ENCODE measurements at regions not wholly inside any gene's neighbourhood (a gene's known extent, or its start where the extent isn't known, plus 50 kb on each side); places are given as distances from the start of the nearest gene placed in this dataset.

DNA sequence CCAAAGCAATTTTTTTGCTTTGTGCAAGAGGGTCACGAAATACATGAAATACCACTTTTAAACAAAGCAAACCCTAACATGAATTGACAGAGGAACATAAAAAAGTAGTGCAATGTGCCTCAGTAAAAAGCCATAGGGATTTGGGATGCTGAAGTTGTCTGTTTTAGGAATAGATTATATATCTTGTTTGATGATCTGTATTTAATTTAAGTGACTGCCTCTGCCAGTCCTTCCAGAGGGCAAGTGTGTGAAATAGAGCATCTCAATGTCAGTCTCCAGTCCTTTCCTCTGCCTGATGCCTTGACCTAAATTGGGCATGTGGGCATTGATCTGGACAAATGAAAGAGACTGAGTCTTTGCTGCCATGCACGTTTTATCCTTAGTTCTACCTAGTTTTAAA is 222.8 kb downstream of the PTPRC start:
- no peak for DNase-seq (ENCODE audit: extremely low read depth, insufficient read length)
- Histone ChIP-seq H3K36me3 (ENCODE audit: control insufficient read depth, insufficient read depth, low read length) (no peaks in the 10 kb centered on the region), H3K4me3 (replicated peaks; ENCODE audit: low read depth, low read length) (no peak overlapping the region), H3K27me3 (replicated peaks; ENCODE audit: control insufficient read depth, insufficient read depth, low read length) (no peaks in the 10 kb centered on the region)
- TF ChIP-seq, protein P1, sequence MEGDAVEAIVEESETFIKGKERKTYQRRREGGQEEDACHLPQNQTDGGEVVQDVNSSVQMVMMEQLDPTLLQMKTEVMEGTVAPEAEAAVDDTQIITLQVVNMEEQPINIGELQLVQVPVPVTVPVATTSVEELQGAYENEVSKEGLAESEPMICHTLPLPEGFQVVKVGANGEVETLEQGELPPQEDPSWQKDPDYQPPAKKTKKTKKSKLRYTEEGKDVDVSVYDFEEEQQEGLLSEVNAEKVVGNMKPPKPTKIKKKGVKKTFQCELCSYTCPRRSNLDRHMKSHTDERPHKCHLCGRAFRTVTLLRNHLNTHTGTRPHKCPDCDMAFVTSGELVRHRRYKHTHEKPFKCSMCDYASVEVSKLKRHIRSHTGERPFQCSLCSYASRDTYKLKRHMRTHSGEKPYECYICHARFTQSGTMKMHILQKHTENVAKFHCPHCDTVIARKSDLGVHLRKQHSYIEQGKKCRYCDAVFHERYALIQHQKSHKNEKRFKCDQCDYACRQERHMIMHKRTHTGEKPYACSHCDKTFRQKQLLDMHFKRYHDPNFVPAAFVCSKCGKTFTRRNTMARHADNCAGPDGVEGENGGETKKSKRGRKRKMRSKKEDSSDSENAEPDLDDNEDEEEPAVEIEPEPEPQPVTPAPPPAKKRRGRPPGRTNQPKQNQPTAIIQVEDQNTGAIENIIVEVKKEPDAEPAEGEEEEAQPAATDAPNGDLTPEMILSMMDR (IDR thresholded peaks at IDR 0.05; ENCODE audit: insufficient read depth, low read length, poor library complexity, severe bottlenecking) = no peak

DNA sequence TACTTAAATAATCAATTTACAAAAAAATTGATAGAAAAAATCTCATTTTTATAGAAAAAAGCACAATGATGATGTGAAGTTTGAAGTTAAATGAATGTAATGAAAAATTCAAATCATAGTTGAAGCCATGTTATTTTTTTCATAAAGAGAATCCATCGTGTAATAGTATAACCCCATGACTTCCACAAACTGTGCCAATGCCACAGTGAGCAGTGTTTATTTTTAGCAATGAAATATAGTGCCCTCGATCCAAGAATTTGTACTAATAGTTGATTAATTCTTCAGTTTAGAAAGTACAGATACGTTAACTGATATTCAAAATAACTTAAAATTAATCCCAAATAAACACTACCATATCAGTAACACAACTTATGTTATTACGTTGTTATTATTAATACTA is 225.9 kb downstream of the PTPRC start:
- H3K36me3 ChIP-seq (ENCODE audit: control insufficient read depth, insufficient read depth, low read length) = no peaks in the 10 kb centered on the region

DNA sequence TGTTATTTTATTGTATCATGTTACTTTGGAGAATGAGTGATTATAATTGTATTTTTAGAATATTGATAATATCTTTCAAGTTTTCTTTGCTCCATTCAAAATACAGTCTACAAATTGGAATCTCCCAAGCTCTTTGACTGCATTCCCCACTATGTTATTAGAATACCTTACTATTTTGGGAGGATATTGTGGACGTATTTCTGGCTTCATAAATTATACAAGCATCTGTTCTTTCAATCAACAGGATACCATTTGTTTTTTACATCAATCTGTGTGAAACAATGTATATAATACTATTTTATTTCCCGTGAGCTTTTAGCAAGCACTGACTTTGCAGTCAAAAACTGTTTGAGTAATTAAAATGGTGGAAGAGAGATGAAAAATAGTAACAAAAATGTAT is 226.5 kb downstream of the PTPRC start:
- Histone ChIP-seq H3K36me3 (ENCODE audit: control insufficient read depth, insufficient read depth, low read length) (no peaks in the 10 kb centered on the region), H3K4me3 (replicated peaks; ENCODE audit: low read depth, low read length) (no peak overlapping the region), H3K27me3 (replicated peaks; ENCODE audit: control insufficient read depth, insufficient read depth, low read length) (no peaks in the 10 kb centered on the region)
- TF ChIP-seq, protein P1 (IDR thresholded peaks at IDR 0.05; ENCODE audit: insufficient read depth, low read length, poor library complexity, severe bottlenecking) = no peak
- no peak for DNase-seq (ENCODE audit: extremely low read depth, insufficient read length)

More for the DNA sequence above, 225.9 kb downstream of the PTPRC start:
- TF ChIP-seq, protein P1 (IDR thresholded peaks at IDR 0.05; ENCODE audit: insufficient read depth, low read length, poor library complexity, severe bottlenecking) = no peak
- DNase-seq (ENCODE audit: extremely low read depth, insufficient read length) = no peak
- H3K27me3 ChIP-seq (replicated peaks; ENCODE audit: control insufficient read depth, insufficient read depth, low read length) = no peaks in the 10 kb centered on the region
- H3K4me3 ChIP-seq (replicated peaks; ENCODE audit: low read depth, low read length) = no peak overlapping the region

DNA sequence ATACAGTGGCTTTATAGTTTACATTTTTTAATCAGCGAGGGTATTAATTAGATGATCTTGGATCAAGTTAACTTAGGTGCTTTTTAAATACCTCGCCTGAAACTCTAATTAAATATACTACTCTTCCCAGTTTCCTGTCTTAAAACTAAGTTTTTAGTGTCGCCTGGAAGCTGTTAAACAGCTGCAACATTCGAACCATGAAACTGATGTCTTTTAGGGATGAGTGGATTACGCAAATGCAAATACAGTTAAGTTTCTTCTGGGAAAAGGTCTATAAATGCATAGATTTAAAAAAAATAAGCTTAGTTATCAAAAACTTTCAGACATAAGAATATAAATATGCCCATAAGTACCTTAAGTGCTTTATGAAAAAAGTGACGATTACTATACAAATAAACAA is 228.3 kb downstream of the PTPRC start:
- H3K36me3 ChIP-seq (ENCODE audit: control insufficient read depth, insufficient read depth, low read length) = no peaks in the 10 kb centered on the region
- no peak overlapping the region for H3K4me3 ChIP-seq (replicated peaks; ENCODE audit: low read depth, low read length)
- no peak for DNase-seq (ENCODE audit: extremely low read depth, insufficient read length)
- no peaks in the 10 kb centered on the region for H3K27me3 ChIP-seq (replicated peaks; ENCODE audit: control insufficient read depth, insufficient read depth, low read length)
- TF ChIP-seq, protein P1 (IDR thresholded peaks at IDR 0.05; ENCODE audit: insufficient read depth, low read length, poor library complexity, severe bottlenecking) = no peak

DNA sequence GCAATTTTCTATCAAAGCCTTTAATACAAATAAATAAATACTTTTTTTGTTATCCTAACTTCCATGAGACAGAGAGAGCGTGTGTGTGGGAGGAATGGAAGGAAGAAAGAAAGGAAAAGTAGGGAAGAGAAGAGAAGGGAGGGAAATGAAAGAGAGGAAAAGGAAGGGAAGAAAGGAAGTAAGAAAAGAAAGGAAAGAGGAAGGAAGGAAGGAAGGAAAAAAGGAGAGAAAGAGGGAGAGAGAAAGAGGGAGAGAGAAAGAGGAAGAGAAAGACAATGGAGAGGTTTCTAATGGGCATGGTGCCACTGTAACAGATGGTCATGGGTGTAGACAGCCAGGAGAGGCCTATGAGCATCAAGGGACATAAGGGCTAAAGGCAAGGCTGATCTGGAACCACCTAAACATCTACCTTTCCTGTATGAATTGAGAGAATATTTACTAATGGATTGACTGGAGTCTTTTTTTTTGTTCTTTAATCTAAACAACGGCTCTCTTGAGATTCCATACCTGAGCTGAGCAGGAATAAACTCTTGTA is 234.9 kb downstream of the PTPRC start:
- no peaks in the 10 kb centered on the region for H3K27me3 ChIP-seq (replicated peaks; ENCODE audit: control insufficient read depth, insufficient read depth, low read length)
- no peak overlapping the region for H3K4me3 ChIP-seq (replicated peaks; ENCODE audit: low read depth, low read length)
- DNase-seq (ENCODE audit: extremely low read depth, insufficient read length) = no peak
- no peaks in the 10 kb centered on the region for H3K36me3 ChIP-seq (ENCODE audit: control insufficient read depth, insufficient read depth, low read length)
- TF ChIP-seq, protein P1 (IDR thresholded peaks at IDR 0.05; ENCODE audit: insufficient read depth, low read length, poor library complexity, severe bottlenecking) = no peak

DNA sequence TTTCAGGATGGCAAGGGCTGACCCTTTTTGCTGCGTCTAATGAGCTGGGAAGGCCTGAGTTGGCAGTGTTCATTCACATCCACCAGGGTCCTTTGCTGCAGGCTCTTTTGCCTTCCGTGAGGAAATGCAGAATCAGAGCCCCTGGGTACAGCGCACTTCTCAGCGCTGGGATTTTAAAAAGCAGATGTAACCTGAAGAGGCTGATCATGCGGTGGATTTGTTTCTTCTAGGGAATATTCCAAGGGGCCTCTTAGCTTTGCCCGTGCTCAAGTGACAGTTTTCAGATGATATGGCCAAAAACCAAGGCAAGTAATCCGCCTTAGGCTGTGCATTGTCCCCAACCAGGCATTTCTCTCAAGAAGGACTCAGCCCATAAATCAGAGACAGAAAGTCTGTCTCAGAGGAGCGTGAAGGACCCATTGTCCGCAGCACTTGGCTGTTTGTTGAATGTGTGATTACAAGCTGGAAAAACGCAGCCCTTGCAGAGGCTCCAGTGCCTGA is 237.6 kb downstream of the PTPRC start:
- Histone ChIP-seq H3K4me3 (replicated peaks; ENCODE audit: low read depth, low read length) (no peak overlapping the region), H3K27me3 (replicated peaks; ENCODE audit: control insufficient read depth, insufficient read depth, low read length) (no peaks in the 10 kb centered on the region), H3K36me3 (ENCODE audit: control insufficient read depth, insufficient read depth, low read length) (no peaks in the 10 kb centered on the region)
- TF ChIP-seq, protein P1 (IDR thresholded peaks at IDR 0.05; ENCODE audit: insufficient read depth, low read length, poor library complexity, severe bottlenecking) = no peak
- DNase-seq (ENCODE audit: extremely low read depth, insufficient read length) = no peak

Data from GM06990 (cell line).